K562 (cell line): ENCODE measurements at regions not wholly inside any gene's neighbourhood (a gene's known extent, or its start where the extent isn't known, plus 50 kb on each side); places are given as distances from the start of the nearest gene placed in this dataset.
"Not testable (repeated sequence)": the region's sequence is repeated elsewhere in the genome, so short reads cannot be mapped to it uniquely, and the experiment has no call there.

Experiments used
- ATAC-seq: fragments of 200-7000 bp; cut with Tn5 transposase; 3 replicates; pipeline ENCODE4 v1.9.1; 2020; ENCODE audit warnings: moderate library complexity
- BruUV-seq: library from RNA; stranded (reverse); fragments of 400-500 nt; replicated peaks from 2 replicates; lab custom pipeline; 2021; lab: Mats Ljungman, UMichigan
- CTCF ChIA-PET: fragments of 300-600 bp; formaldehyde crosslinking; extraction: SDS; loops from one replicate; lab custom pipeline; 2021; ENCODE audit warnings: low intra/inter-chr PET ratio; lab: Yijun Ruan, JAX
- POLR2A ChIA-PET: fragments of 300-600, 350-650 bp; sonication (Branson Sonifier 250); formaldehyde crosslinking; extraction: SDS; loops from one replicate; lab custom pipeline; 2021; ENCODE audit warnings: antibody characterized with exemption, inconsistent platforms; lab: Yijun Ruan, JAX
- DNase-seq, 4 experiments: peaks; one replicate each; pipeline versions ENCODE4 v3.0.0 to v3.0.0-alpha.2; 2011 to 2018; ENCODE audit warnings: low spot score in 3 of 4, mixed read lengths in 3 of 4; ENCODE audit errors: extremely low read depth in 1 of 4
- FAIRE-seq: peaks from 2 replicates; lab custom pipeline; 2011; peaks lifted over from hg19 to GRCh38; lab: Jason Lieb, UNC
- H2AFZ ChIP-seq: 2 replicates; pipeline ENCODE4 v1.6.0; 2011; ENCODE audit warnings: low read depth, low read length, control low read depth, inconsistent platforms
- H3K27ac ChIP-seq: fragments of 200-600 bp; 3 replicates; pipeline ENCODE4 v1.8.0; 2011; ENCODE audit warnings: low read depth, mild to moderate bottlenecking, control low read depth, inconsistent platforms, low read length, moderate library complexity, mixed read lengths; ENCODE audit errors: extremely low read depth
- H3K27me3 ChIP-seq, 2 experiments: fragments of 300-600 bp in 1 of 2; 2 replicates in 1 of 2; 3 replicates in 1 of 2; pipeline versions ENCODE4 v1.6.0 to v1.8.0; 2011; ENCODE audit warnings: inconsistent platforms in 2 of 2, low read length in 2 of 2, mild to moderate bottlenecking in 1 of 2, mixed read lengths in 1 of 2, moderate library complexity in 1 of 2; ENCODE audit not compliant: control insufficient read depth in 2 of 2, insufficient read depth in 2 of 2
- H3K36me3 ChIP-seq: fragments of 300-600 bp; 3 replicates; pipeline ENCODE4 v1.8.0; 2011; ENCODE audit warnings: mild to moderate bottlenecking, low read length, inconsistent platforms; ENCODE audit not compliant: control insufficient read depth, insufficient read depth
- H3K4me1 ChIP-seq, 2 experiments: fragments of 200-600 bp in 1 of 2; replicated peaks in 1 of 2; 2 replicates in 1 of 2; 3 replicates in 1 of 2; pipeline versions ENCODE4 v1.5.1 to v1.8.0; 2011; ENCODE audit warnings: inconsistent platforms in 2 of 2, low read length in 2 of 2, mild to moderate bottlenecking in 1 of 2, mixed read lengths in 1 of 2, moderate library complexity in 1 of 2; ENCODE audit not compliant: control insufficient read depth in 2 of 2, insufficient read depth in 2 of 2
- H3K4me2 ChIP-seq: 2 replicates; pipeline ENCODE4 v1.6.1; 2011; ENCODE audit warnings: low read length, control low read depth, inconsistent platforms, mixed read lengths; ENCODE audit not compliant: insufficient read depth
- H3K4me3 ChIP-seq: fragments of 200-600 bp; sonication (generic), shearing (Covaris generic); 2 replicates; pipeline ENCODE4 v1.5.1; 2016; ENCODE audit warnings: control low read depth, inconsistent platforms
- H3K79me2 ChIP-seq: fragments of 200-600 bp; 3 replicates; pipeline ENCODE4 v1.8.0; 2011; ENCODE audit warnings: low read length, inconsistent platforms; ENCODE audit not compliant: control insufficient read depth, insufficient read depth
- H3K9ac ChIP-seq, 2 experiments: 2 replicates each; pipeline versions ENCODE4 v1.6.0 to v1.6.1; 2011; ENCODE audit warnings: low read depth in 2 of 2, low read length in 2 of 2, control low read depth in 1 of 2, inconsistent platforms in 1 of 2, mild to moderate bottlenecking in 1 of 2, mixed read lengths in 1 of 2; ENCODE audit not compliant: insufficient read depth in 1 of 2
- H3K9me1 ChIP-seq: one replicate; pipeline ENCODE4 v1.6.0; 2011; ENCODE audit warnings: inconsistent platforms, mild to moderate bottlenecking, low read length, moderate library complexity; ENCODE audit not compliant: control insufficient read depth, insufficient read depth
- H3K9me3 ChIP-seq: replicated peaks from 2 replicates; pipeline ENCODE4 v1.5.1; 2011; ENCODE audit warnings: low read depth, low read length, inconsistent platforms; ENCODE audit not compliant: control insufficient read depth, insufficient read depth
- H4K20me1 ChIP-seq: replicated peaks from 2 replicates; pipeline ENCODE4 v1.6.1; 2011; ENCODE audit warnings: low read length, inconsistent platforms, mixed read lengths; ENCODE audit not compliant: control insufficient read depth, insufficient read depth
- CBFB ChIP-seq: sonication (generic); formaldehyde crosslinking; IDR thresholded peaks from 2 replicates; pipeline ENCODE4 v1.4.0; 2020; ENCODE audit warnings: mild to moderate bottlenecking, missing genetic modification reagents
- ELF2 ChIP-seq: fragments of 250-450 bp; sonication (Bioruptor Pico); IDR thresholded peaks from 2 replicates; pipeline ENCODE4 v1.5.0; 2021; ENCODE audit warnings: mild to moderate bottlenecking
- ETS2 ChIP-seq: IDR thresholded peaks from 2 replicates; pipeline ENCODE4 v1.6.1; 2016; ENCODE audit warnings: borderline replicate concordance, missing genetic modification characterization, mild to moderate bottlenecking, moderate library complexity, missing compliant biosample characterization; ENCODE audit not compliant: poor library complexity, severe bottlenecking
- HMG20A ChIP-seq: fragments of 450-650 bp; formaldehyde crosslinking; conservative IDR thresholded peaks from 2 replicates; pipeline ENCODE4 v1.4.0; 2020; ENCODE audit warnings: mild to moderate bottlenecking, mixed read lengths
- PHB2 ChIP-seq: fragments of 450-650 bp; IDR thresholded peaks from 2 replicates; pipeline ENCODE4 v1.6.1; 2017; ENCODE audit warnings: low read depth
- RAD21 ChIP-seq, 2 experiments: fragments of 250-450 bp in 1 of 2; fragments of 450-650 bp in 1 of 2; sonication (Bioruptor Pico) in 1 of 2; formaldehyde crosslinking in 1 of 2; IDR thresholded peaks in 1 of 2; conservative IDR thresholded peaks in 1 of 2; 2 replicates each; pipeline versions ENCODE4 v1.4.0 to v1.8.0; 2020 to 2022; ENCODE audit warnings: mild to moderate bottlenecking in 2 of 2, moderate library complexity in 1 of 2
- SP2 ChIP-seq: IDR thresholded peaks from 2 replicates; pipeline ENCODE4 v1.6.1; 2011; ENCODE audit warnings: mild to moderate bottlenecking, low read depth, low read length, moderate library complexity; ENCODE audit not compliant: poor library complexity, severe bottlenecking; ENCODE audit errors: extremely low read depth
- SREBF2 ChIP-seq: sonication (generic); formaldehyde crosslinking; IDR thresholded peaks from 2 replicates; pipeline ENCODE4 v1.4.0; 2020; ENCODE audit warnings: mild to moderate bottlenecking, missing genetic modification reagents
- USF1 ChIP-seq: sonication (generic); formaldehyde crosslinking; IDR thresholded peaks from 2 replicates; pipeline ENCODE4 v1.9.0; 2022; ENCODE audit warnings: mild to moderate bottlenecking, missing genetic modification reagents
- ZNF282 ChIP-seq: sonication (generic); formaldehyde crosslinking; IDR thresholded peaks from 2 replicates; pipeline ENCODE4 v1.8.1; 2023; ENCODE audit warnings: missing genetic modification reagents
- ZNF3 ChIP-seq: fragments of 250-450 bp; sonication (Bioruptor Pico); IDR thresholded peaks from 2 replicates; pipeline ENCODE4 v1.5.0; 2021; ENCODE audit warnings: mild to moderate bottlenecking, moderate library complexity
- ZNF436 ChIP-seq: fragments of 250-450, 450-650 bp; sonication (Bioruptor Pico); formaldehyde crosslinking; IDR thresholded peaks from 2 replicates; pipeline ENCODE4 v1.7.0; 2020; ENCODE audit warnings: mild to moderate bottlenecking
- ZNF518B ChIP-seq: fragments of 250-450 bp; sonication (Bioruptor Pico); IDR thresholded peaks from 2 replicates; pipeline ENCODE4 v1.5.0; 2021; ENCODE audit warnings: mild to moderate bottlenecking, moderate library complexity
- WGBS: fragments of 100-300 bp; shearing (Covaris generic); methylation state at CpG from one replicate; pipeline ENCODE4 v1.1.6; 2016; ENCODE audit warnings: low coverage, mixed read lengths; ENCODE audit not compliant: insufficient coverage; ENCODE audit errors: missing lambda C conversion rate; 5-methylcytosine and 5-hydroxymethylcytosine counted together
- in situ Hi-C: fragments of 300-500 bp; cut with MboI; formaldehyde crosslinking; loops from 4 replicates; pipeline ENCODE4 v1.15.0; 2018; ENCODE audit warnings: inconsistent platforms, mixed read lengths
- intact Hi-C: fragments of 100-400 bp; cut with micrococcal nuclease; formaldehyde crosslinking; loops from 2 replicates; pipeline ENCODE4 v1.14.2; 2022

- no peaks in the 10 kb centered on the region for H3K79me2 ChIP-seq
- no peak for TF ChIP-seq CBFB
- TF ChIP-seq HMG20A (CRISPR knock-in tag) = no peak
- no peak for TF ChIP-seq SP2
- TF ChIP-seq ZNF3 = no peak
- TF ChIP-seq ZNF436 (CRISPR knock-in tag) = no peak
- TF ChIP-seq USF1 = no peak
- no peak for TF ChIP-seq RAD21 (CRISPR knock-in tag; conservative IDR thresholded peaks at IDR 0.05 in 1 of 2, IDR thresholded peaks at IDR 0.05 in 1 of 2)
- no peak for TF ChIP-seq SREBF2 (CRISPR knock-in tag)
- TF ChIP-seq PHB2 = no peak
- no peak for TF ChIP-seq ZNF518B (CRISPR knock-in tag)
- no peak for TF ChIP-seq ZNF282 (CRISPR knock-in tag)
- TF ChIP-seq ETS2 = no peak
- TF ChIP-seq ELF2 (CRISPR knock-in tag) = no peak
- POLR2A ChIA-PET = no interaction called here
These were observed 909.7 kb downstream of the PLOD2 start for GRCh38 chr3:145251311-145251710.

GRCh38 chr3:145257967-145258366 lies 903.0 kb downstream of the PLOD2 start:
- WGBS = 0% methylated on average over 3 of the region's 12 CpGs
- H3K9me1 ChIP-seq, H3K9me3 ChIP-seq, intact Hi-C loops, CTCF ChIA-PET, H3K9ac ChIP-seq, in situ Hi-C loops, H3K4me1 ChIP-seq, H4K20me1 ChIP-seq, H2AFZ ChIP-seq, H3K4me2 ChIP-seq, FAIRE-seq, POLR2A ChIA-PET, H3K27ac ChIP-seq, DNase-seq, ATAC-seq, H3K36me3 ChIP-seq, H3K79me2 ChIP-seq, H3K27me3 ChIP-seq, BruUV-seq, H3K4me3 ChIP-seq: not testable (repeated sequence)

More at GRCh38 chr3:145251311-145251710, 909.7 kb downstream of the PLOD2 start:
- CTCF ChIA-PET = no interaction called here
- H3K4me1 ChIP-seq = no peaks in the 10 kb centered on the region
- H3K27ac ChIP-seq = no peak overlapping the region
- FAIRE-seq (no peak), ATAC-seq (no peak), DNase-seq (no peak)
- in situ Hi-C loops = no loop called here
- no peaks in the 10 kb centered on the region for H3K36me3 ChIP-seq
- H3K4me2 ChIP-seq = no peak overlapping the region
- no TSS peak for BruUV-seq
- no peaks in the 10 kb centered on the region for H3K9me1 ChIP-seq
- no peak overlapping the region for H2AFZ ChIP-seq
- H3K4me3 ChIP-seq = no peak overlapping the region
- no peak overlapping the region for H3K9ac ChIP-seq
- H4K20me1 ChIP-seq = no peaks in the 10 kb centered on the region
- intact Hi-C loops = no loop called here
- H3K9me3 ChIP-seq = 0 out of 2 replicates have a peak, but pooled peaks cover 3% of the 10 kb centered on the region
- no peaks in the 10 kb centered on the region for H3K27me3 ChIP-seq
- 0% methylated on average over 1 of the region's 1 CpG for WGBS
